ENCODE measurements at regions not wholly inside any gene's neighbourhood (a gene's known extent, or its start where the extent isn't known, plus 50 kb on each side); places are given as distances from the start of the nearest gene placed in this dataset.

GRCh38 chr7:26022982-26023381 lies 129.0 kb upstream of the NFE2L3 start:
- TF ChIP-seq, protein P1, sequence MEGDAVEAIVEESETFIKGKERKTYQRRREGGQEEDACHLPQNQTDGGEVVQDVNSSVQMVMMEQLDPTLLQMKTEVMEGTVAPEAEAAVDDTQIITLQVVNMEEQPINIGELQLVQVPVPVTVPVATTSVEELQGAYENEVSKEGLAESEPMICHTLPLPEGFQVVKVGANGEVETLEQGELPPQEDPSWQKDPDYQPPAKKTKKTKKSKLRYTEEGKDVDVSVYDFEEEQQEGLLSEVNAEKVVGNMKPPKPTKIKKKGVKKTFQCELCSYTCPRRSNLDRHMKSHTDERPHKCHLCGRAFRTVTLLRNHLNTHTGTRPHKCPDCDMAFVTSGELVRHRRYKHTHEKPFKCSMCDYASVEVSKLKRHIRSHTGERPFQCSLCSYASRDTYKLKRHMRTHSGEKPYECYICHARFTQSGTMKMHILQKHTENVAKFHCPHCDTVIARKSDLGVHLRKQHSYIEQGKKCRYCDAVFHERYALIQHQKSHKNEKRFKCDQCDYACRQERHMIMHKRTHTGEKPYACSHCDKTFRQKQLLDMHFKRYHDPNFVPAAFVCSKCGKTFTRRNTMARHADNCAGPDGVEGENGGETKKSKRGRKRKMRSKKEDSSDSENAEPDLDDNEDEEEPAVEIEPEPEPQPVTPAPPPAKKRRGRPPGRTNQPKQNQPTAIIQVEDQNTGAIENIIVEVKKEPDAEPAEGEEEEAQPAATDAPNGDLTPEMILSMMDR (IDR thresholded peaks at IDR 0.05): no peak
- TF ChIP-seq POLR2AphosphoS5 (IDR thresholded peaks at IDR 0.05) (no peak), EP300 (IDR thresholded peaks at IDR 0.05) (no peak), POLR2A (IDR thresholded peaks at IDR 0.05) (no peak)

All from gastroesophageal sphincter (tissue), 3 donors.